ENCODE measurements at regions not wholly inside any gene's neighbourhood (a gene's known extent, or its start where the extent isn't known, plus 50 kb on each side); places are given as distances from the start of the nearest gene placed in this dataset.
"Not testable (repeated sequence)": the region's sequence is repeated elsewhere in the genome, so short reads cannot be mapped to it uniquely, and the experiment has no call there.

- TF ChIP-seq CTCF (IDR thresholded peaks at IDR 0.05; ENCODE audit: insufficient read depth, low read length, poor library complexity, severe bottlenecking): no peak
- Histone ChIP-seq H3K27me3 (replicated peaks; ENCODE audit: control insufficient read depth, insufficient read depth, low read length) (no peaks in the 10 kb centered on the region), H3K36me3 (ENCODE audit: control insufficient read depth, insufficient read depth, low read length) (no peaks in the 10 kb centered on the region), H3K4me3 (replicated peaks; ENCODE audit: low read depth, low read length) (no peak overlapping the region)
- no peak for DNase-seq (ENCODE audit: extremely low read depth, insufficient read length)
Observed at GRCh38 chr13:65387743-65388347, 1842.3 kb downstream of the PCDH9 start.

GRCh38 chr13:65378943-65379519 lies 1851.1 kb downstream of the PCDH9 start:
- no peak for TF ChIP-seq CTCF (IDR thresholded peaks at IDR 0.05; ENCODE audit: insufficient read depth, low read length, poor library complexity, severe bottlenecking)
- no peak for DNase-seq (ENCODE audit: extremely low read depth, insufficient read length)

GRCh38 chr13:65378484-65378883 lies 1851.7 kb downstream of the PCDH9 start:
- no peak for TF ChIP-seq CTCF (IDR thresholded peaks at IDR 0.05; ENCODE audit: insufficient read depth, low read length, poor library complexity, severe bottlenecking)
- no peak overlapping the region for H3K4me3 ChIP-seq (replicated peaks; ENCODE audit: low read depth, low read length)

More at GRCh38 chr13:65378943-65379519, 1851.1 kb downstream of the PCDH9 start:
- no peaks in the 10 kb centered on the region for H3K36me3 ChIP-seq (ENCODE audit: control insufficient read depth, insufficient read depth, low read length)
- H3K4me3 ChIP-seq (replicated peaks; ENCODE audit: low read depth, low read length): no peak overlapping the region
- H3K27me3 ChIP-seq (replicated peaks; ENCODE audit: control insufficient read depth, insufficient read depth, low read length): no peaks in the 10 kb centered on the region

GRCh38 chr13:65368832-65369231 lies 1861.3 kb downstream of the PCDH9 start:
- no peak for DNase-seq (ENCODE audit: extremely low read depth, insufficient read length)
- no peak overlapping the region for H3K4me3 ChIP-seq (replicated peaks; ENCODE audit: low read depth, low read length)
- H3K27me3 ChIP-seq (replicated peaks; ENCODE audit: control insufficient read depth, insufficient read depth, low read length): no peaks in the 10 kb centered on the region
- H3K36me3 ChIP-seq (ENCODE audit: control insufficient read depth, insufficient read depth, low read length): no peaks in the 10 kb centered on the region
- no peak for TF ChIP-seq CTCF (IDR thresholded peaks at IDR 0.05; ENCODE audit: insufficient read depth, low read length, poor library complexity, severe bottlenecking)

More at GRCh38 chr13:65378484-65378883, 1851.7 kb downstream of the PCDH9 start:
- Histone ChIP-seq H3K27me3 (replicated peaks; ENCODE audit: control insufficient read depth, insufficient read depth, low read length) (no peaks in the 10 kb centered on the region), H3K36me3 (ENCODE audit: control insufficient read depth, insufficient read depth, low read length) (no peaks in the 10 kb centered on the region)
- no peak for DNase-seq (ENCODE audit: extremely low read depth, insufficient read length)

GRCh38 chr13:65353951-65354350 lies 1876.2 kb downstream of the PCDH9 start:
- no peak for DNase-seq (ENCODE audit: extremely low read depth, insufficient read length)
- TF ChIP-seq CTCF (IDR thresholded peaks at IDR 0.05; ENCODE audit: insufficient read depth, low read length, poor library complexity, severe bottlenecking): no peak
- Histone ChIP-seq H3K4me3 (replicated peaks; ENCODE audit: low read depth, low read length) (no peak overlapping the region), H3K36me3 (ENCODE audit: control insufficient read depth, insufficient read depth, low read length) (no peaks in the 10 kb centered on the region), H3K27me3 (replicated peaks; ENCODE audit: control insufficient read depth, insufficient read depth, low read length) (no peaks in the 10 kb centered on the region)

GRCh38 chr13:65353150-65353549 lies 1877.0 kb downstream of the PCDH9 start:
- DNase-seq (ENCODE audit: extremely low read depth, insufficient read length); H3K27me3 ChIP-seq (replicated peaks; ENCODE audit: control insufficient read depth, insufficient read depth, low read length); H3K4me3 ChIP-seq (replicated peaks; ENCODE audit: low read depth, low read length); H3K36me3 ChIP-seq (ENCODE audit: control insufficient read depth, insufficient read depth, low read length): not testable (repeated sequence)
